SH-SY5Y (cell line): ENCODE measurements at regions not wholly inside any gene's neighbourhood (a gene's known extent, or its start where the extent isn't known, plus 50 kb on each side); places are given as distances from the start of the nearest gene placed in this dataset.

Experiments
- GATA2 ChIP-seq: IDR thresholded peaks from 2 replicates; pipeline ENCODE4 v1.6.1; 2011; ENCODE audit warnings: mild to moderate bottlenecking, low read depth, low read length
- GATA3 ChIP-seq: IDR thresholded peaks from 2 replicates; pipeline ENCODE4 v1.6.1; 2011; ENCODE audit warnings: low read depth, mild to moderate bottlenecking, low read length, moderate library complexity

DNA sequence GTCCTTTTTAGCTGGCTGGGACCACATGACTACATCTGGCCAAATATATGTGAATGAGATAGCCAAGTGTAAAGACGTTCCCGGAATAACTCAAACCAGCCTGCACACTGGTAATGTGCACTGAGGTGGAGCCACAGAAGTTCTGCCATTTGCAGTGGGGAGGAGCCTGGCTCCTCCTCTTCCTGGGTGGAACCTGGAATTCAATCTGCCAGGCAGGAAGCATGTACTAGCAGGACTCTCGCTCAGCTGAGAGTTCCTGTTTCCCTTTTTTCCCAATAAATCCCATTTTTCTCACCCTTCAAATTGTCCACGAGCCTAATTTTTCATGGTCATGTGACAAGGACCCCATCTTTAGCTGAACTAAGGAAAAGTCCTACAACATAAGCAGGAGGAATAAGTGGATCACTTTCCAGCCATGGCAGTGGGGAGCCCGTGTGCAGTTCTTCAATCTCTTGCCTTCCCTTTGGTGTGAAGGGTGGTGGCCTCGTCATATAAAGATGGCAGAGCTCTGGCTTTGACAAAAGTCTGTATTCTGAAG lies 183.2 kb downstream of the UXS1 start:
- TF ChIP-seq GATA3 (no peak), GATA2 (no peak)
